ENCODE measurements at regions not wholly inside any gene's neighbourhood (a gene's known extent, or its start where the extent isn't known, plus 50 kb on each side); places are given as distances from the start of the nearest gene placed in this dataset.

DNA sequence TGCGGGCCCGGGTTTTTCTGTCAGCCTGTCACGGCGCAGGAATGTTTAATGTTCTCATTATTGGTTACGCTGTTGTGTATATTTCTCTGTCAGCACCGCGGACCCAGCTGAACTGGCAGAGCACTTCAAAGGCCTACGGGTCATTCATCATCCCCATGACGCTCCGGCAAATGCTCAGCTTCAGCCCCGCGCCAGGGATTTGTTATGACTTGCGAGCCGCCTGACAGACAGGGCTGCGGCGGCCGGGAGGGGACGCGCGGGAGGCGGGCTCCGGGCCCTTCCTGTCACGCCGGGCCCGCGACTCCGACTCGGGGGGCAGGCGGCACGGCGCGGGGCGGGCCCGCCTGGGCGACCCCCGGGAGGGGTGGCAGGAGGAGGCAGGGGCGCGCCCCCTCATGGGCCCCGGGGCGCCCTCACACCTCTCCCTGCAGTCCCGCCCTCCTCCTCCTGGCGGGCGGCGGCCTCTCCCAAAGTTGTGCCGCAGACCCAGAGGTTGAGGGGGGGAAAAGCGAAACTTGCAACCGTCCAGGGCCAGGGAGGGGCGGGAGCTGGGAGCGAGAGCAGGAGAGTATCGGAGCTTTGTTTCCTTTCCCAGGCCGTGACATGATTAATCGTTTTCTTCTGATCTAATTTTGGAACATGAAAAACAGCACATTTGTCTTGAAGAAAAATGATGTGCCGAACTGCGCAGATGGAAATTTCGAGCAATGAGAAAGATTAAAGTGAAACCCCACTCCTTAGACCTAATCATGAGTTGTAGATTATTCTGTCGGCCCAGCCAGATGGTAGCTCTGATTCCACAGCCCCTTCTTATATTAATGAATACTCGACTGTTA, 59.3 kb upstream of the COMTD1 start:
- peak in 2 of 3 donors; percentile 31 to 41 for DNase-seq (ENCODE audit: low read depth in 3 of 3, low spot score in 1 of 3)

DNA sequence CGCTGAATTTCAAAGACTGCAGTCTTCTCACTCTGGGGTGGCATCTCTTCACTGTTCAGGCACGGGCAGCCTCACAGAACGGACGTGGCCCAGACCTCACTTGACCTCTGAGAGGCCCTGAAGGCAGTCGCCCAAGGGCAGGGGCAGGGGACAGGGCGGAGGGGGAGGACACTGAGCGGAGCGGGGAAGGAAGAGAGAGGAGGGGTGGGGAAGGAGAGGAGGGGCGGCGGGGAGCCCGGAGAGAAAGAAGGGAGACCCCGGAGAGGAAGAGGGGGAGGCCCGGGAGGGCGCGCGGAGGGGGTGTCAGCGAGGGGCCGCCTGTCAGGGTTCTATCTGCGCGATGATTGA, 58.7 kb upstream of the COMTD1 start:
- DNase-seq (ENCODE audit: low read depth in 3 of 3, low spot score in 1 of 3), result no peak

DNA sequence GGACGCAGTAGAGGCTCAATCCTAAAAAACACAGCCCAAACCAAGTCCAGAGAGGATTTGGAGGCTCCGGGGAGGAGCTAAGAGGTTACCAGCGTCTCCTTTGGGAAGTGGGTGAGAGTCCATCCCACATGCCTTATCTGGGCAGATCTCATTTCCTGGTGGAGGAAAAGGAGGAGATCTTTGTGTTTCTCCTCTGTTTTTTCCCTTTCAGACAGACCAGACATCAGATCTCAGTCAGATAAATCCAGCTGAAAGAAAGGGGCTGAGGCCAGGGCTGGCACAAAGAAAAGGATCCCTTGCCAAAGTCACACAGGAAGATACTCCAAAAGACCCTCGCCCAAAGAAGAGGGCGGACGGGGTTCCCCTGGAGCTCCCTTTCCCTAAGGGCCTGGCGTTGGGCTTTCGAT, 58.3 kb upstream of the COMTD1 start:
- DNase-seq (ENCODE audit: low read depth in 3 of 3, low spot score in 1 of 3), result no peak

DNA sequence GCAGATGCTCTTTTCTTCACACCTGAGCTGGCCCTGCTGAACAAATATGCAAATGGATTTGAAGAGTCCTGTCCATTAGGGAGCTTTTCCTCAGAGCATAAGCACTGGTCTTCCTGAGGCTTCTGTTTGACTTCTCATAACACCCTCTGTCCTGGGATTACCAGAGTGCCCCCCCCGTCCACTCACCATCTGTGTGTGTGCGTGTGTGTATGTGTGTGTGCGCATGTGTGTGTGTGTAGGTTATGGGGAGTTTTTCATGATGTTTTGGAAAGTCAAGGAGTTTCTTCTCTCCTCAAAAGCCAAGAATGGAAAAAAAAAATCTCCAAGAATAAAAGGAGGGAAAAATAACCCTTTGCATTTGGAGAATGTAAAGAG, 57.7 kb upstream of the COMTD1 start:
- DNase-seq (ENCODE audit: low read depth in 3 of 3, low spot score in 1 of 3), result no peak

DNA sequence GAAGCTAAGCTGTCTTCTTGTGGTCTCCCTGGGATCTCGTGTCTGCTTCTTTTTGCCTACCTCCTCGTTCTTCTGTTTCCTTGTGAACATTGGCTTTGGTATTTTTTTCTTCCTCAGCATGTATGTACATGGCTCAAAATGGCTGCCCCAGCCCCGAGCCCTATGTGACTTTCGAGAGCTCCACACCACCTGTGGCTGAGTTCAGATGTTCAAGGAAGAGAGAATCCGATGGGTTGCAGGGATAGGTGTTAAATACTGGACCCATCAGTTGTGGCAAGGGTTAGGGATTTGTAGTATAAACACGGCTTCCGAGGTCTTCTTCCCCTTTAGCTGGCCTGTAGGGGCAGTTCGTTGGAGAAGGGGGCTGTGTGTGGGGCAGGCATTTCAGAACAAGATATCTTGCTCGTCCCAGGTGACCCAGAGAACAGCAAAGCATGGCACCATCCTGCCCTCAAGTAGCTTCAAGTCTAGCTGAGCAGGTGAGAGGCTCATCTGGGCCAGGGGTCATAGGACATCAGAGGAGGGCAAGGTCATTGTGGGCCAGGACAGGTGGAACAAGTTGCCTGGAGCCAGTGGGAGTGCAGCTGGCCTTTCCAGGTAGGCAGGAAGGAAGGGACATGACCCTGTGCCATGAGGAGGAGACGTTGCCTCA, 57.2 kb upstream of the COMTD1 start:
- DNase-seq (ENCODE audit: low read depth in 3 of 3, low spot score in 1 of 3), result no peak

DNA sequence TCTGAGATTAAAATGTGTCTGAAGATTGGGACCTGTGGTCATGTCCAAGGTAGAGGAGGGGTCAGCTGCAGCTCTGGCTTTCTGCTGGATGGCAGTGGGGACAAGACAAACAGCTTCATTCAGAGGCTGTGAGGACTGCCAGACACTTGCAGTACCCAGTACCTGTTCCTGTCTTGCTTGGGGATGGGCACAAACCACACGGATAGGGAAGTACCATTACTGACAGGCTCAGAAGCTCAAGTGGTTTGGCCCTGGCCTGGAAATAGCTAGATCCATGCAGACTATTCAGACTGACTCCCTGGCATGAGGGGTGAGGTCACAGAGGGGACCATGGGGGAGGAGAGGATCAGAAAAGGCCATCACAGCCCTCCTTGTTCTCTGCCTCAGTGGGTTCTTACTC, 56.0 kb upstream of the COMTD1 start:
- no peak for DNase-seq (ENCODE audit: low read depth in 3 of 3, low spot score in 1 of 3)

DNA sequence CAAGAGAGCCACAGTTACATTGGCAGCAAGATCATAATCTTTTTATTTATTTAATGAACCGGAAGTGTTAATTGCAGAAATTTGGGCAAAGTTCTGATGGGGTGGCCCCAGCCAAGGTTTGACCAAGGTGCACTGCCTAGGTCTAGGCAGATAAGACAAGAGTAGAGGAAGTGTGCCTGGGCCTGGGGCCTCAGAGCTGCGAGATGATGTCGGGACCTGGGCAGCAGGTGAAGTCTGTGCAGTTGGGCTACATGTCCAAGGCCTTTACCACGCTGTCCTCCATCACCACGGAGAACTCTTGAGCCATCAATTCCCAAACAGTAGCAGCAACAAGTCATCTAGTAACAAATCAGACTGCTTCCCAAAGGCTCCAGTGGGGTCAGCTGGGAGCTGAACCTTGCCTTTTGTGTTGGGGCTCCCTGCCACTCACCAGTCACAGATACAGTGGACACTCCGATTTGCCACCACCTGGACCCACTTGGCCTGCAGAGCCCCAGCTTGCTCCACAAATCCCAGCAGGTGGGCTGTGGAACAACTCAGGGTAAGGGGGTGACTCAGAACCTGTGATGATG, 52.5 kb upstream of the COMTD1 start:
- DNase-seq (ENCODE audit: low read depth in 3 of 3, low spot score in 1 of 3), result no peak

DNA sequence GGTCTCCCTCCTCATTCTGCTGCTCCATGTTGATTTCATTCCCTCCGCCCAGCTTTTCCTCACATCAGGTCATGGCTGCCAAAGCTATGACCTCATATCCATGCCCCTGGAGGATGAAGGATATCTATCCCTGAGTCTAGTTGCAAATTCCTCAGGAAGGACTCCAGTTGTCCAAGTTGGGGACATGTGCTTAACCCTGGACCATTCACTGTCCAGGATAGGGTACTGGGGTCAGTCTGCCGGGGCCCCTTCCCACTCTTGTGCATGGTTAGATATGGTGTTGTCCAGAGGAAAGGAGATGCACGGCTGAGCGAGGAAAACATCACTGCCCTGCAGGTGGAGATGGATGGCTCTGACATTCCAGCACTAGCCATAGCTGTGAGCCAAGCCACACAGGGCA, 51.9 kb upstream of the COMTD1 start:
- no peak for DNase-seq (ENCODE audit: low read depth in 3 of 3, low spot score in 1 of 3)

DNA sequence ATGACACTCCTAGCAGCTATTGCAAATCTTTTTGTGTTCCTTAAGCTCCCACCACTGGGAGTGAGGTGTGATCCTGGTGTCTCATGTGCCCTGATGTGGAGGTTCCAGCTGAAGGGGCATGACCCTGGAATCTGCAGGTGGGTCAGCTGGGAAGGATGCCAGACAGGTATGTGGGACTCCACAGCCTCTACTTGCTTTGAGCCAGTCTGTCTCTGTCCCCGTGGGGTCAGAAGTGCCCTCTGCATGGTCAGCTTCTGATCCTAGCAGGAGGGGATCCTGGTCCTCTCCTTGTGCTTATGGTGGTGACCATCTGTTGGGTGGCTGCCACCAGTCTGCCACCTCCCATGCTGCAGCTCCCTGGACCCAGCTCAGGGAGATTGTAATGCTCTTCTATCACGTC, 51.1 kb upstream of the COMTD1 start:
- DNase-seq (ENCODE audit: low read depth in 3 of 3, low spot score in 1 of 3), result no peak
